PC-3 (cell line): ENCODE measurements at regions not wholly inside any gene's neighbourhood (a gene's known extent, or its start where the extent isn't known, plus 50 kb on each side); places are given as distances from the start of the nearest gene placed in this dataset.

ENCODE experiments used
- CTCF ChIP-seq: fragments of 300-600 bp; sonication (generic); conservative IDR thresholded peaks from 2 replicates; pipeline ENCODE4 v1.5.1; 2017; ENCODE audit warnings: antibody characterized with exemption, low read depth, mild to moderate bottlenecking, low read length
- EZH2phosphoT487 ChIP-seq: fragments of 300-600 bp; sonication (generic); IDR thresholded peaks from 2 replicates; pipeline ENCODE4 v1.6.1; 2018; ENCODE audit warnings: mild to moderate bottlenecking, antibody characterized with exemption, low read length, borderline replicate concordance

DNA sequence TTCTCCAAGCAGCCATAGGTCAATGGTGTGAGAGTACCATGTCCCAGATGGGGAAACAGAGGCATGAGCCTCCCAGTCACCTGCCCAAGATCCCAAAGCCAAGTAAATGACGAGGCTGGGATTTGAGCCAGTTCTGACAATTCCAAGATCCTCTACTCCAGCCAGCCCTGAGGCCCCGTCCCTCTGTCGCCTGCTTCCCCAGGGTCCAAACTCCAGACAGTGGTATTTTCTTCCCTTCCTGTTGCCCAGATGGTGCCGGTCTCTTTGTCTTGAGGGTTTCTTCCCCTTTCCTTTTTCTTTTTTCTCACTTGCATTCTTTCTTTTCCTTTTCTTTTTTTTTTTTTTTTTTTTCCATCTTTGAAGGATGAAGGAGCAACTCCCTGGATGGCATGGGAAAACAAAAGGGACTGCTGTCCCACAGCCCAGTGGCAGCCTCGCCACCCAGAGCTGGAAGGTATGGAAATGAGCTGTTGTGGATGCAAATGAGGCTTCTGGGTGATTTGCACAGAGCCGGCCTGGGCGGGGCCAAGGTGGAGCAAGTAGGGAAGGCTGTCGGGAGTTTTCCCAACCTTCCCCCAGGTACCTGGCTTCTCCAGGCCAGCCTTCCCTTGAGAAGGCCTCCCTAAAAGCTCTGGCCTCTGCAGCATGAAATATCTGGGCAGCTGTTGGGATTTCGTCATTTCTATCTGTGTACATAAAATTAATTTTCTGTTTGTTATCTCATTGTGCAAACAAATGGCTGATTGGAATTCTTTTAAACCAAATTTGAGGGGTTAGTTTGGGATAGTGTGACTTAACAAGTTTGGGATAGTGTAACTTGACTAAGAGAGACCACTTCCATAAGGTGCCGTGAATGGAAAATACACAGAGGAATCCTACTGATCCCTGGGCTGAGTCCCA lies 146.8 kb downstream of the MN1 start:
- no peak for TF ChIP-seq CTCF
- no peak for TF ChIP-seq EZH2phosphoT487
